Endothelial cell of umbilical vein (primary cell): ENCODE measurements at regions not wholly inside any gene's neighbourhood (a gene's known extent, or its start where the extent isn't known, plus 50 kb on each side); places are given as distances from the start of the nearest gene placed in this dataset.

Experiments used
- CTCF ChIP-seq, 2 donors: IDR thresholded peaks; 1 replicate in 1 of 2; 2 replicates in 1 of 2; pipeline ENCODE4 v1.5.1; 2011; ENCODE audit warnings: low read length in 2 of 2, mild to moderate bottlenecking in 2 of 2, moderate library complexity in 2 of 2, control low read depth in 1 of 2, inconsistent platforms in 1 of 2, low read depth in 1 of 2; ENCODE audit not compliant: insufficient read depth in 1 of 2; ENCODE audit errors: extremely low read depth in 1 of 2
- EZH2 ChIP-seq: IDR thresholded peaks from 2 replicates; pipeline ENCODE4 v1.6.1; 2012; ENCODE audit warnings: borderline replicate concordance, low read depth, mild to moderate bottlenecking, moderate library complexity, low read length, inconsistent platforms; ENCODE audit not compliant: severe bottlenecking
- POLR2A ChIP-seq: IDR thresholded peaks from 2 replicates; pipeline ENCODE4 v1.6.1; 2012; ENCODE audit warnings: low read depth, mild to moderate bottlenecking, control low read depth, low read length
- POLR2AphosphoS5 ChIP-seq: IDR thresholded peaks from 2 replicates; pipeline ENCODE4 v1.6.1; 2012; ENCODE audit warnings: low read depth, mild to moderate bottlenecking, control low read depth, low read length, moderate library complexity; ENCODE audit not compliant: insufficient read depth

- TF ChIP-seq EZH2 (no peak), POLR2A (no peak), CTCF (IDR thresholded peaks at IDR 0.05; ENCODE audit: extremely low read depth in 1 of 2, insufficient read depth in 1 of 2, low read depth in 1 of 2, low read length in 2 of 2) (no peak), POLR2AphosphoS5 (no peak)
Measured at GRCh38 chr10:109114579-109114978, 808.7 kb downstream of the XPNPEP1 start.
